Adrenal gland (tissue), 9 donors: ENCODE measurements at regions not wholly inside any gene's neighbourhood (a gene's known extent, or its start where the extent isn't known, plus 50 kb on each side); places are given as distances from the start of the nearest gene placed in this dataset.

ENCODE experiments used
- DNase-seq, 7 donors: peaks; one replicate each; pipeline ENCODE4 v3.0.0-alpha.2; 2019 to 2020
- H3K27ac ChIP-seq, 5 donors: fragments of 200-600 bp; sonication (generic) in 4 of 5; 1 replicate in 3 of 5; 2 replicates in 2 of 5; pipeline versions ENCODE4 v1.5.1 to v1.8.0; 2016 to 2020; ENCODE audit warnings: mild to moderate bottlenecking in 1 of 5
- H3K27me3 ChIP-seq: fragments of 200-600 bp; 2 replicates; pipeline ENCODE4 v1.8.0; 2021
- H3K36me3 ChIP-seq, 2 donors: fragments of 200-600 bp; replicated peaks in 1 of 2; 1 replicate in 1 of 2; 2 replicates in 1 of 2; pipeline versions ENCODE4 v1.5.1 to v1.8.0; 2018 to 2022
- H3K4me1 ChIP-seq, 2 donors: fragments of 200-600 bp; replicated peaks in 1 of 2; 1 replicate in 1 of 2; 2 replicates in 1 of 2; pipeline versions ENCODE4 v1.5.1 to v1.8.0; 2018 to 2021
- H3K4me3 ChIP-seq, 4 donors: fragments of 200-600 bp; sonication (generic) in 3 of 4; one replicate each; pipeline ENCODE4 v1.5.1; 2016 to 2018
- H3K9me3 ChIP-seq, 3 donors: fragments of 200-600 bp; sonication (generic) in 1 of 3; replicated peaks in 1 of 3; 1 replicate in 2 of 3; 2 replicates in 1 of 3; pipeline versions ENCODE4 v1.5.1 to v1.8.0; 2016 to 2021
- POLR2A ChIP-seq, 2 donors: fragments of 450-650 bp; IDR thresholded peaks; one replicate each; pipeline ENCODE4 v1.6.1; 2017; ENCODE audit warnings: antibody characterized with exemption in 2 of 2, mild to moderate bottlenecking in 2 of 2, moderate library complexity in 1 of 2
- WGBS, 4 donors: extraction: QIAGEN DNeasy Blood & Tissue Kit in 2 of 4; methylation state at CpG; one replicate each; pipeline versions ENCODE4 v1.1.5 to v1.1.7; 2013 to 2017; 5-methylcytosine and 5-hydroxymethylcytosine counted together
- intact Hi-C, 2 donors: fragments of 100-400 bp; cut with DNase I; formaldehyde crosslinking; loops; one replicate each; pipeline versions ENCODE4 v1.14.1 to v1.15.0; 2022 to 2023
- TF ChIP-seq, protein P1 (sequence below), 6 experiments: fragments of 450-650 bp in 4 of 6; fragments of 200-600 bp in 2 of 6; sonication (generic) in 1 of 6; IDR thresholded peaks; 1 replicate in 5 of 6; 2 replicates in 1 of 6; pipeline versions ENCODE4 v1.5.1 to v1.8.0; 2016 to 2021; ENCODE audit warnings: antibody characterized with exemption in 6 of 6, mild to moderate bottlenecking in 2 of 6, moderate library complexity in 1 of 6
- donor health status: healthy with polysubstance abuse.
- donor health status: Bipolar disorder and iron deficiency.
- donor health status: DM: yes; HTN: yes; CAD: no.
- donor health status: DM: no; HTN: no; CAD: no.
- donor health status: DM: no; HTN: no; CAD: no.

DNA sequence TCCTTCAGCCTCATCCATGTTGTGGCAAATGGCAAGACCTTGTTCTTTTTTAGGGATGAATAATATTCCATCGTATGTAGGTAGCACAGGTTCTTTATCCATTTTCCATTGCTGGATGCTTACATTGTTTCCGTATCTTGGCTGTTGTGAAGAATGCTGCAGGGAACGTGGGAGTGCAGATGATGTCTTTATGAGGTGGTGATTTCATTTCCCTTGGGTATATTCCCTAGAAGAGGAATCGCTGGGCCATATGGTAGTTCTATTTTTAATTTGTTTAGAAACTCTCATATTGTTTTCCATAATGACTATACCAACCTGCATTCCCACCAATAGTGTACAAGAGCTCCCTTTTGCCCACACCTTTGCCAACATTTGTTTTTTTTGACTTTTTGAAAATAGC, 186.3 kb upstream of the TMTC4 start:
- no peaks in the 10 kb centered on the region for H3K36me3 ChIP-seq
- H3K9me3 ChIP-seq = peaks cover 0 to 4% (median 0%) of the 10 kb centered on the region in 3 donors
- TF ChIP-seq, protein P1, sequence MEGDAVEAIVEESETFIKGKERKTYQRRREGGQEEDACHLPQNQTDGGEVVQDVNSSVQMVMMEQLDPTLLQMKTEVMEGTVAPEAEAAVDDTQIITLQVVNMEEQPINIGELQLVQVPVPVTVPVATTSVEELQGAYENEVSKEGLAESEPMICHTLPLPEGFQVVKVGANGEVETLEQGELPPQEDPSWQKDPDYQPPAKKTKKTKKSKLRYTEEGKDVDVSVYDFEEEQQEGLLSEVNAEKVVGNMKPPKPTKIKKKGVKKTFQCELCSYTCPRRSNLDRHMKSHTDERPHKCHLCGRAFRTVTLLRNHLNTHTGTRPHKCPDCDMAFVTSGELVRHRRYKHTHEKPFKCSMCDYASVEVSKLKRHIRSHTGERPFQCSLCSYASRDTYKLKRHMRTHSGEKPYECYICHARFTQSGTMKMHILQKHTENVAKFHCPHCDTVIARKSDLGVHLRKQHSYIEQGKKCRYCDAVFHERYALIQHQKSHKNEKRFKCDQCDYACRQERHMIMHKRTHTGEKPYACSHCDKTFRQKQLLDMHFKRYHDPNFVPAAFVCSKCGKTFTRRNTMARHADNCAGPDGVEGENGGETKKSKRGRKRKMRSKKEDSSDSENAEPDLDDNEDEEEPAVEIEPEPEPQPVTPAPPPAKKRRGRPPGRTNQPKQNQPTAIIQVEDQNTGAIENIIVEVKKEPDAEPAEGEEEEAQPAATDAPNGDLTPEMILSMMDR (IDR thresholded peaks at IDR 0.05) = no peak
- TF ChIP-seq POLR2A (IDR thresholded peaks at IDR 0.05) = no peak
- H3K27me3 ChIP-seq = no peaks in the 10 kb centered on the region
- 77 to 83% (median 80%) methylated on average over 4 of the region's 4 CpGs for WGBS, 4 donors
- H3K27ac ChIP-seq = no peak overlapping the region
- no peak overlapping the region for H3K4me3 ChIP-seq
- intact Hi-C loops = no loop called here
- no peaks in the 10 kb centered on the region for H3K4me1 ChIP-seq
- DNase-seq = no peak

DNA sequence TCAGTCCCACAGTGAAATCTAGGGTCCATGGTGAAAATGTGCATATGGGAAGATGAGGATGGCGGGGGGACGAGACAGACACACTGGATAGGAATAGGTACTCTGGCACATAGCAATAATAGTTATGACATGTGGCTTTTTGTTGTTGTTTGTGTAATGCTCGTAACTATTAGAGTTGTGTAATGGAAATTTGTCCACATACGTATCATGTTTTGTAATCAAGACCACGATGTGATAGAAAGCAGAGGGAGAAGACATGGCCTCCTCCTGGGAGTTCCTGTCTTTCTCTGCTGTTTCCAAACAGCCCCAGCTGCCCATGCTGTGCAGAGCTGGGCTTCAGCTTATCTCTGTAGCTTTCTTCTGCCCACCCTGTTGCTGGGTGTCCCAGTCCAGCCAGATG, 185.3 kb upstream of the TMTC4 start:
- Histone ChIP-seq H3K4me1 (no peaks in the 10 kb centered on the region), H3K9me3 (no peaks in the 10 kb centered on the region), H3K4me3 (no peak overlapping the region), H3K27ac (no peak overlapping the region), H3K27me3 (no peaks in the 10 kb centered on the region), H3K36me3 (no peaks in the 10 kb centered on the region)
- no peak for TF ChIP-seq POLR2A (IDR thresholded peaks at IDR 0.05)
- TF ChIP-seq, protein P1 (IDR thresholded peaks at IDR 0.05) = no peak
- intact Hi-C loops = no loop called here
- WGBS, 4 donors = 78 to 90% (median 81%) methylated on average over 5 of the region's 5 CpGs
- no peak for DNase-seq

DNA sequence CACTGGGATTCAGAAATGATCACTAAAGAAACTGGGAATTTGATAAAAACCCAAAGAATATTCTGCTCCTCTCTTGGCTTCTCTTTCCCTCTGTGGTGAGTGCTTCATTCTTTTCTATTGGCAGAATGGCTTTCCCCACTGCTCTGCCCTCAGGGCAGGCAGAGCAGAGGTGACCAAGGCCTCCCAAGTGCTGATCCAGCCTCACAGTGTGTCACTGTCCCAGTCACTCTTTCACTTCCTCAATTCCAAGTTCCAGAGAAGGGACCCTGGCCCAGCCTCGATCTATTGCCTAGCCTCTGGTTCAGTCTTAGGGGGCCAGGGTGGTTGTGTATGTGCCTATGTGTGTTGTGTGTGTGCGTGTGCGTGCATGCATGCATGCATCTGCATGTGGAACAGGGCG, 180.6 kb upstream of the TMTC4 start:
- Histone ChIP-seq H3K9me3 (no peaks in the 10 kb centered on the region), H3K27ac (no peak overlapping the region), H3K36me3 (no peaks in the 10 kb centered on the region), H3K4me3 (no peak overlapping the region), H3K4me1 (no peaks in the 10 kb centered on the region), H3K27me3 (no peaks in the 10 kb centered on the region)
- TF ChIP-seq POLR2A (IDR thresholded peaks at IDR 0.05) = no peak
- TF ChIP-seq, protein P1 (IDR thresholded peaks at IDR 0.05) = no peak
- no peak for DNase-seq
- intact Hi-C loops = no loop called here
- 76 to 87% (median 81%) methylated on average over 4 of the region's 4 CpGs for WGBS, 4 donors

DNA sequence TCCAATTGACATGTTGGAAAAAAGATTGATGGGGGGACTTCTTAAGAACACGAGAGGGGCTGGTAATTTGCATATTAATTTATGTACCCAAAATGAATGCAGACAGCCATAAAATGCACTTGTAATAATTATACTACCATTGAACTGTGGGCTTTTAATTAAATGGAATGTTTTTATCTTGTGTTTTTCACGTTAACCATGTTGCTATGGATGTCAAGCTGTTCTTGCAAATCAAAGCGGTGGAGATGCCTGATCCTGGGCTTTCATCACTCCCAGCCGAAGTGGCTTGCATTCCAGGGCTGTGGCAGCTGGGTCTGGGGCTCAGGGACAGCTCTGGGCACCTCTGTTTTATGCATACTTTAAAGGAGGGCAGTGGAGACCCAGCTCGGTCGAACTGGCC, 179.4 kb upstream of the TMTC4 start:
- no peak for DNase-seq
- Histone ChIP-seq H3K9me3 (no peaks in the 10 kb centered on the region), H3K4me1 (no peaks in the 10 kb centered on the region), H3K27ac (no peak overlapping the region), H3K36me3 (no peaks in the 10 kb centered on the region), H3K4me3 (no peak overlapping the region), H3K27me3 (no peaks in the 10 kb centered on the region)
- intact Hi-C loops = no loop called here
- no peak for TF ChIP-seq POLR2A (IDR thresholded peaks at IDR 0.05)
- TF ChIP-seq, protein P1 (IDR thresholded peaks at IDR 0.05) = no peak
- 27 to 40% (median 36%) methylated on average over 6 of the region's 6 CpGs for WGBS, 4 donors
